22Rv1 (cell line): ENCODE measurements at regions not wholly inside any gene's neighbourhood (a gene's known extent, or its start where the extent isn't known, plus 50 kb on each side); places are given as distances from the start of the nearest gene placed in this dataset.

Experiments used
- H3K27ac ChIP-seq: fragments of 450-650 bp; 2 replicates; pipeline ENCODE4 v1.5.1; 2017
- CTCF ChIP-seq: fragments of 450-650 bp; IDR thresholded peaks from 2 replicates; pipeline ENCODE4 v1.5.1; 2017; ENCODE audit warnings: mild to moderate bottlenecking
- ZFX ChIP-seq: fragments of 450-650 bp; IDR thresholded peaks from 2 replicates; pipeline ENCODE4 v1.6.1; 2017; ENCODE audit warnings: antibody characterized with exemption, borderline replicate concordance

GRCh38 chr1:42096554-42096953 lies 56.7 kb upstream of the GUCA2B start:
- TF ChIP-seq CTCF = no peak
- no peak for TF ChIP-seq ZFX

GRCh38 chr1:42089246-42089645 lies 64.0 kb upstream of the GUCA2B start:
- no peak overlapping the region for H3K27ac ChIP-seq
- TF ChIP-seq ZFX (no peak), CTCF (no peak)

More at GRCh38 chr1:42096554-42096953, 56.7 kb upstream of the GUCA2B start:
- H3K27ac ChIP-seq = no peak overlapping the region

- H3K27ac ChIP-seq = no peak overlapping the region
- TF ChIP-seq CTCF = no peak
- TF ChIP-seq ZFX = no peak
Measured at GRCh38 chr1:42086146-42086545, 67.1 kb upstream of the GUCA2B start.

GRCh38 chr1:42085596-42085995 lies 67.6 kb upstream of the GUCA2B start:
- TF ChIP-seq ZFX (no peak), CTCF (no peak)
- no peak overlapping the region for H3K27ac ChIP-seq

- H3K27ac ChIP-seq = no peak overlapping the region
- no peak for TF ChIP-seq CTCF
- TF ChIP-seq ZFX = no peak
Measured at GRCh38 chr1:42081475-42081874, 71.7 kb upstream of the GUCA2B start.

GRCh38 chr1:42075179-42075578 lies 78.0 kb upstream of the GUCA2B start:
- H3K27ac ChIP-seq = no peak overlapping the region
- TF ChIP-seq CTCF = no peak
- TF ChIP-seq ZFX = no peak

GRCh38 chr1:42070996-42071395 lies 82.2 kb upstream of the GUCA2B start:
- no peak overlapping the region for H3K27ac ChIP-seq
- TF ChIP-seq ZFX (no peak), CTCF (no peak)
